H1 (cell line): ENCODE measurements at regions not wholly inside any gene's neighbourhood (a gene's known extent, or its start where the extent isn't known, plus 50 kb on each side); places are given as distances from the start of the nearest gene placed in this dataset.

ENCODE experiments used
- CEBPB ChIP-seq: IDR thresholded peaks from 2 replicates; pipeline ENCODE4 v1.6.1; 2012; ENCODE audit warnings: low read depth, low read length
- PHF8 ChIP-seq: fragments of 200-600 bp; sonication (generic); conservative IDR thresholded peaks from 2 replicates; pipeline ENCODE4 v1.7.1; 2012; ENCODE audit warnings: low read depth, mild to moderate bottlenecking, inconsistent platforms, low read length, moderate library complexity
- POU5F1 ChIP-seq: IDR thresholded peaks from 2 replicates; pipeline ENCODE4 v1.6.1; 2011; ENCODE audit warnings: low read depth, mild to moderate bottlenecking, low read length, moderate library complexity

- TF ChIP-seq PHF8, result no peak
- no peak for TF ChIP-seq POU5F1
- TF ChIP-seq CEBPB, result no peak
Measured at GRCh38 chr6:14671261-14671681, 553.7 kb downstream of the CD83 start (continued).
